ENCODE measurements at regions not wholly inside any gene's neighbourhood (a gene's known extent, or its start where the extent isn't known, plus 50 kb on each side); places are given as distances from the start of the nearest gene placed in this dataset.

DNA sequence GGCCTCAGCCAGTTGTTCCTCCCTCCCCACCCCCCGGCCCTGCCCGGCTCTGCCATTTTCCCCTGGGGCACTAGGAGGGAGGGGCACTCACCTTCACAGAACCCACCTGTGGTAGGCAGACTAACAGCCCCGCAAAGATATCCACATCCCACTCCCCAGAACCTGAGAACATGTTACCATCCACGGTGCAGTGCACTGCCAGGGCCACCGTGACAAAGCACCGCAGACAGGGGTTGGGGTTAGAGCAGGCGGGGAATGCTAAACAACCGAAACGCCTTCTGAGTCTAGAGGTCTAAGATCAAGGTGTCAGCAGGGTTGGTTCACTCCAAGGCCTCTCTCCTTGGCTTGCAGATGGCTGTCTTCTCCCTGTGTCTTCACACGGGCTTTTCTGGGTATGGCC is 57.4 kb upstream of the NCOR2 start:
- H3K36me3 ChIP-seq (ENCODE audit: control insufficient read depth in 2 of 3, insufficient read depth in 3 of 3, low read length in 3 of 3): no peaks in the 10 kb centered on the region
- H3K9me3 ChIP-seq (ENCODE audit: control insufficient read depth in 2 of 3, insufficient read depth in 1 of 3, low read length in 3 of 3): peaks cover 0 to 3% (median 0%) of the 10 kb centered on the region in 3 donors
- H3K27ac ChIP-seq (ENCODE audit: low read depth in 2 of 2, low read length in 2 of 2): no peak overlapping the region
- intact Hi-C loops (cut with DNase I): no loop called here
- FAIRE-seq: no peak
- H3K4me3 ChIP-seq (ENCODE audit: low read length in 3 of 3): no peak overlapping the region
- H3K27me3 ChIP-seq (ENCODE audit: control insufficient read depth, insufficient read depth, low read length): no peaks in the 10 kb centered on the region
- TF ChIP-seq, protein P1, sequence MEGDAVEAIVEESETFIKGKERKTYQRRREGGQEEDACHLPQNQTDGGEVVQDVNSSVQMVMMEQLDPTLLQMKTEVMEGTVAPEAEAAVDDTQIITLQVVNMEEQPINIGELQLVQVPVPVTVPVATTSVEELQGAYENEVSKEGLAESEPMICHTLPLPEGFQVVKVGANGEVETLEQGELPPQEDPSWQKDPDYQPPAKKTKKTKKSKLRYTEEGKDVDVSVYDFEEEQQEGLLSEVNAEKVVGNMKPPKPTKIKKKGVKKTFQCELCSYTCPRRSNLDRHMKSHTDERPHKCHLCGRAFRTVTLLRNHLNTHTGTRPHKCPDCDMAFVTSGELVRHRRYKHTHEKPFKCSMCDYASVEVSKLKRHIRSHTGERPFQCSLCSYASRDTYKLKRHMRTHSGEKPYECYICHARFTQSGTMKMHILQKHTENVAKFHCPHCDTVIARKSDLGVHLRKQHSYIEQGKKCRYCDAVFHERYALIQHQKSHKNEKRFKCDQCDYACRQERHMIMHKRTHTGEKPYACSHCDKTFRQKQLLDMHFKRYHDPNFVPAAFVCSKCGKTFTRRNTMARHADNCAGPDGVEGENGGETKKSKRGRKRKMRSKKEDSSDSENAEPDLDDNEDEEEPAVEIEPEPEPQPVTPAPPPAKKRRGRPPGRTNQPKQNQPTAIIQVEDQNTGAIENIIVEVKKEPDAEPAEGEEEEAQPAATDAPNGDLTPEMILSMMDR (IDR thresholded peaks at IDR 0.05; ENCODE audit: borderline replicate concordance, extremely low read depth, insufficient read depth): no peak
- no peak for DNase-seq
- no peaks in the 10 kb centered on the region for H3K4me1 ChIP-seq (ENCODE audit: control insufficient read depth in 2 of 3, insufficient read depth in 2 of 3, low read depth in 1 of 3, low read length in 3 of 3)
- no peak overlapping the region for H3K9ac ChIP-seq (ENCODE audit: low read length in 3 of 3)

DNA sequence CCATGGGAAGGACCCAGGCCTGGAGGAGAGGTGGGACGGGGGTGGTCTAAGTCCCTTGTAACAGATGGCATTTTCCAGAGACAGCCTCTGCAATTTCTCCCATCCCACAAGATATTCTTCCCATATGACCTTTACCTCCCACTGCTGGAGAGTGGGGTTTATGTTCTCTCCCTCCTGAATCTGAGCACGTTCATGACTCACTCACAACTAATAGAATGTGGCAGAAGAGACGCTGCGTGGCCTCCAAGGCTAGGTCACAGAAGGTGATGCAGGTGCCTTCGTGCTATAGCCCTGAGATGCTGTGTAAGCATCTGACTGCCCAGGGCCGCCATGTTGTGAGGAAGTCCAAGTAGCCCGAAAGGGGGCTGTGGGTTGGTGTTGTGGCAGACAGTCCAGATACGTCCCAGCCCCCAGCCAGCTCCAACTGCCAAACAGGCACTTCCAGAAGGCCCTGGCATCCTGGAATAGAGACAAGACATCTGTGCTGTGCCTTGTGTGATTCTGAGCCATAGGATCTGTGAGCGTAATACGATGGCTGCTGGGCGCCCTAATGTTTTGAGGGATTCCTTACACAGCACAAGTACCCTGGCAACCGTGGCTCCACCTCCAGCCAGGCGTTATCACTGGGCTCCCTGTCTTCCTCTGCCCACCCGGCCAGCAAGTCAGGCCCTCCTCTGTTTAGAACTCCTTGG is 56.1 kb upstream of the NCOR2 start:
- Histone ChIP-seq H3K4me3 (ENCODE audit: low read length in 3 of 3) (no peak overlapping the region), H3K4me1 (ENCODE audit: control insufficient read depth in 2 of 3, insufficient read depth in 2 of 3, low read depth in 1 of 3, low read length in 3 of 3) (no peaks in the 10 kb centered on the region), H3K9me3 (ENCODE audit: control insufficient read depth in 2 of 3, insufficient read depth in 1 of 3, low read length in 3 of 3) (peaks cover 0 to 3% (median 0%) of the 10 kb centered on the region in 3 donors), H3K36me3 (ENCODE audit: control insufficient read depth in 2 of 3, insufficient read depth in 3 of 3, low read length in 3 of 3) (no peaks in the 10 kb centered on the region), H3K9ac (ENCODE audit: low read length in 3 of 3) (no peak overlapping the region), H3K27me3 (ENCODE audit: control insufficient read depth, insufficient read depth, low read length) (no peaks in the 10 kb centered on the region), H3K27ac (ENCODE audit: low read depth in 2 of 2, low read length in 2 of 2) (no peak overlapping the region)
- DNase-seq (no peak), FAIRE-seq (no peak)
- TF ChIP-seq, protein P1 (IDR thresholded peaks at IDR 0.05; ENCODE audit: borderline replicate concordance, extremely low read depth, insufficient read depth): no peak
- intact Hi-C loops (cut with DNase I): no loop called here

DNA sequence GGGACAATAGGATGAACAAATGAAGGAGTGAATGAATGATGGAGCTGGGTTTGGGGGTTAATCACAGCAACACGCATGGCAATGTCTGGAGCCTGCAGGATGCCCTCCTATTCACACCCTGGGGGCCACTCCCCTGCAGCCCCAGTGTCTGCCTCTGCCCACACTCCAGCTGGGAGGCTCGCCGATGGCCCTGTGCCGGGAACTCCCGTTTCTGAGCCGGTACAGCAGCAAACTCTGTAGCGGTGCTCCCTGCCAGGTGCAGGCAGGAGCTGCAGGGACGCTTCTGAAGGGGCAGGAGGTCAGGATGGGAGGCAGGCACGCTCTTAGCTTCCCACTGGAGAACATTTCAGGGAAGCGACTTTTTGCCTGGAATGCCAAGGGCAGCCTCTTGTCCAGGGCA is 55.4 kb upstream of the NCOR2 start:
- TF ChIP-seq, protein P1 (IDR thresholded peaks at IDR 0.05; ENCODE audit: borderline replicate concordance, extremely low read depth, insufficient read depth): no peak
- Histone ChIP-seq H3K4me1 (ENCODE audit: control insufficient read depth in 2 of 3, insufficient read depth in 2 of 3, low read depth in 1 of 3, low read length in 3 of 3) (no peaks in the 10 kb centered on the region), H3K9me3 (ENCODE audit: control insufficient read depth in 2 of 3, insufficient read depth in 1 of 3, low read length in 3 of 3) (peaks cover 0 to 3% (median 0%) of the 10 kb centered on the region in 3 donors), H3K27me3 (ENCODE audit: control insufficient read depth, insufficient read depth, low read length) (no peaks in the 10 kb centered on the region), H3K4me3 (ENCODE audit: low read length in 3 of 3) (no peak overlapping the region), H3K27ac (ENCODE audit: low read depth in 2 of 2, low read length in 2 of 2) (no peak overlapping the region), H3K9ac (ENCODE audit: low read length in 3 of 3) (no peak overlapping the region), H3K36me3 (ENCODE audit: control insufficient read depth in 2 of 3, insufficient read depth in 3 of 3, low read length in 3 of 3) (no peaks in the 10 kb centered on the region)
- intact Hi-C loops (cut with DNase I): no loop called here
- FAIRE-seq: no peak
- DNase-seq: no peak

DNA sequence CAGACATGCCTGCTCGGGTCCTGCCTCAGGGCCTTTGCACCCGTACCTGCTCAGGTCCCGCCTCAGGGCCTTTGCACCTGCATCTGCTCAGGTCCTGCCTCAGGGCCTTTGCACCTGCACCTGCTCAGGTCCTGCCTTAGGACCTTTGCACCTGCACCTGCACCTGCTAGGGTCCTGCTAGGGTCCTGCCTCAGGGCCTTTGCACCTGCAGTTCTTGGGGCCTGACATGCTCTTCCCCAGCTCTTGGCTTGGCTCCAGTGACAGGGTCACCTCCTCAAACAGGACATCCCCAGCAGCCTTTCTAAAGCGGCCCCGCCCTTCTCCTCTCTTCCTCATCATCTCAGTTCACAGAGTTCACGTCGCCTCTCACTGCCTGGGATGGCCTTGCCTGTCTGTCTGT is 54.9 kb upstream of the NCOR2 start:
- Histone ChIP-seq H3K27me3 (ENCODE audit: control insufficient read depth, insufficient read depth, low read length) (no peaks in the 10 kb centered on the region), H3K9me3 (ENCODE audit: control insufficient read depth in 2 of 3, insufficient read depth in 1 of 3, low read length in 3 of 3) (peaks cover 0 to 3% (median 0%) of the 10 kb centered on the region in 3 donors), H3K4me1 (ENCODE audit: control insufficient read depth in 2 of 3, insufficient read depth in 2 of 3, low read depth in 1 of 3, low read length in 3 of 3) (no peaks in the 10 kb centered on the region), H3K36me3 (ENCODE audit: control insufficient read depth in 2 of 3, insufficient read depth in 3 of 3, low read length in 3 of 3) (no peaks in the 10 kb centered on the region), H3K27ac (ENCODE audit: low read depth in 2 of 2, low read length in 2 of 2) (no peak overlapping the region), H3K4me3 (ENCODE audit: low read length in 3 of 3) (no peak overlapping the region), H3K9ac (ENCODE audit: low read length in 3 of 3) (no peak overlapping the region)
- no peak for FAIRE-seq
- DNase-seq: no peak
- TF ChIP-seq, protein P1 (IDR thresholded peaks at IDR 0.05; ENCODE audit: borderline replicate concordance, extremely low read depth, insufficient read depth): no peak
- intact Hi-C loops (cut with DNase I): no loop called here

All from kidney (tissue), 13 donors.